ENCODE measurements at regions not wholly inside any gene's neighbourhood (a gene's known extent, or its start where the extent isn't known, plus 50 kb on each side); places are given as distances from the start of the nearest gene placed in this dataset.

- POLR2A ChIA-PET (ENCODE audit: partially characterized antibody), result no interaction called here
- H2BK12ac ChIP-seq (ENCODE audit: low read depth, low read length), result no peak overlapping the region
- no peak overlapping the region for H3K27ac ChIP-seq (ENCODE audit: low read depth, low read length)
- no peak overlapping the region for H2BK5ac ChIP-seq (ENCODE audit: low read depth, low read length)
- peaks cover 0 to 2% (median 0%) of the 10 kb centered on the region in 4 experiments; a peak in 1 of 7 replicates for H3K27me3 ChIP-seq (replicated peaks in 1 of 4; ENCODE audit: control insufficient read depth in 3 of 4, extremely low read depth in 1 of 4, insufficient read depth in 3 of 4, low read length in 3 of 4)
- H2BK120ac ChIP-seq (replicated peaks; ENCODE audit: low read depth, low read length), result no peak overlapping the region
- H3K36me3 ChIP-seq (ENCODE audit: control insufficient read depth in 2 of 4, insufficient read depth in 4 of 4, low read length in 3 of 4), result no peaks in the 10 kb centered on the region
- DNase-seq (ENCODE audit: low read depth in 1 of 2, low spot score in 2 of 2), result no peak
- no peak for FAIRE-seq
- H4K5ac ChIP-seq (ENCODE audit: insufficient read length, low read depth, low read length), result no peak overlapping the region
- no peaks in the 10 kb centered on the region for H3K79me2 ChIP-seq (ENCODE audit: control insufficient read depth in 1 of 2, insufficient read depth in 2 of 2, low read length in 2 of 2)
- no peaks in the 10 kb centered on the region for H3K79me1 ChIP-seq (ENCODE audit: low read depth, low read length)
- H3K23me2 ChIP-seq (ENCODE audit: low read depth, low read length), result no peaks in the 10 kb centered on the region
- CTCF ChIA-PET (ENCODE audit: partially characterized antibody), result interaction anchor here (0.8 to 11.1 kb wide), 15 partner anchors 10 to 421 kb away, joined by 3 to 234 read pairs (median 6); partner anchors contain the start of gene ADAMTS18
- H3K4ac ChIP-seq (replicated peaks; ENCODE audit: insufficient read length, low read depth, low read length), result no peak overlapping the region
- no peak overlapping the region for H3K14ac ChIP-seq (ENCODE audit: insufficient read length)
- H3K23ac ChIP-seq (ENCODE audit: insufficient read length), result no peak overlapping the region
- H4K8ac ChIP-seq (ENCODE audit: extremely low read depth, insufficient read depth, low read length), result no peak overlapping the region
- H3K18ac ChIP-seq (ENCODE audit: extremely low read depth, low read length), result no peak overlapping the region
- no peak overlapping the region for H3K4me2 ChIP-seq (ENCODE audit: insufficient read depth in 1 of 2, low read depth in 2 of 2, low read length in 2 of 2)
- H2BK15ac ChIP-seq (ENCODE audit: low read length), result no peak overlapping the region
- H4K20me1 ChIP-seq (replicated peaks in 1 of 2; ENCODE audit: control insufficient read depth in 1 of 2, insufficient read depth in 2 of 2, low read length in 2 of 2), result no peaks in the 10 kb centered on the region
- no peak overlapping the region for H3K9ac ChIP-seq (replicated peaks in 1 of 4; ENCODE audit: extremely low read depth in 1 of 4, low read depth in 3 of 4, low read length in 3 of 4)
- no peak overlapping the region for H2BK20ac ChIP-seq (ENCODE audit: low read length)
- H2AK5ac ChIP-seq (ENCODE audit: low read depth, low read length), result no peak overlapping the region
- no peak overlapping the region for H2AFZ ChIP-seq (ENCODE audit: low read length)
- H4K91ac ChIP-seq (replicated peaks; ENCODE audit: insufficient read length, low read length), result no peak overlapping the region
- no peaks in the 10 kb centered on the region for H3K9me3 ChIP-seq (ENCODE audit: insufficient read depth in 2 of 2, low read depth in 1 of 2, low read length in 1 of 2)
- peaks cover 0 to 4% (median 0%) of the 10 kb centered on the region in 4 experiments; a peak in 1 of 7 replicates for H3K4me1 ChIP-seq (replicated peaks in 1 of 4; ENCODE audit: control insufficient read depth in 3 of 4, insufficient read depth in 4 of 4, low read length in 3 of 4)
- no peak overlapping the region for H3K4me3 ChIP-seq (ENCODE audit: extremely low read depth in 1 of 4, insufficient read depth in 2 of 4, low read depth in 3 of 4, low read length in 4 of 4)
- H3K56ac ChIP-seq (replicated peaks; ENCODE audit: insufficient read length, low read depth, low read length), result no peak overlapping the region
- WGBS, 2 experiments (ENCODE audit: extremely low coverage in 1 of 2, insufficient coverage in 1 of 2, insufficient read length in 1 of 2, insufficient replicate concordance in 2 of 2, low coverage in 1 of 2, low lambda C conversion rate in 2 of 2, missing lambda C conversion rate in 1 of 2), result 90% methylated on average over 2 of the region's 2 CpGs; no CpG with 5 or more reads in 1 of the 2 experiments
- no peak for TF ChIP-seq BACH1 (IDR thresholded peaks at IDR 0.05; ENCODE audit: low read length)
- no peak for TF ChIP-seq SP4 (IDR thresholded peaks at IDR 0.05; ENCODE audit: low read length)
Measured at GRCh38 chr16:77581706-77582105, 140.6 kb upstream of the NUDT7 start.

Data from H1 (cell line).